Gastroesophageal sphincter (tissue), 3 donors: ENCODE measurements at regions not wholly inside any gene's neighbourhood (a gene's known extent, or its start where the extent isn't known, plus 50 kb on each side); places are given as distances from the start of the nearest gene placed in this dataset.

Experiments
- POLR2A ChIP-seq, 2 donors: fragments of 450-650 bp; IDR thresholded peaks; one replicate each; pipeline ENCODE4 v1.6.1; 2017; ENCODE audit warnings: antibody characterized with exemption in 2 of 2, mild to moderate bottlenecking in 2 of 2, moderate library complexity in 1 of 2
- POLR2AphosphoS5 ChIP-seq: sonication (generic); formaldehyde crosslinking; IDR thresholded peaks from one replicate; pipeline ENCODE4 v1.6.1; 2017; ENCODE audit warnings: antibody characterized with exemption
- TF ChIP-seq, protein P1 (sequence below), 4 experiments: fragments of 200-600 bp in 2 of 4; fragments of 450-650 bp in 2 of 4; sonication (generic) in 1 of 4; IDR thresholded peaks; one replicate each; pipeline ENCODE4 v1.5.1; 2017 to 2019; ENCODE audit warnings: antibody characterized with exemption in 4 of 4, mild to moderate bottlenecking in 2 of 4, moderate library complexity in 2 of 4

DNA sequence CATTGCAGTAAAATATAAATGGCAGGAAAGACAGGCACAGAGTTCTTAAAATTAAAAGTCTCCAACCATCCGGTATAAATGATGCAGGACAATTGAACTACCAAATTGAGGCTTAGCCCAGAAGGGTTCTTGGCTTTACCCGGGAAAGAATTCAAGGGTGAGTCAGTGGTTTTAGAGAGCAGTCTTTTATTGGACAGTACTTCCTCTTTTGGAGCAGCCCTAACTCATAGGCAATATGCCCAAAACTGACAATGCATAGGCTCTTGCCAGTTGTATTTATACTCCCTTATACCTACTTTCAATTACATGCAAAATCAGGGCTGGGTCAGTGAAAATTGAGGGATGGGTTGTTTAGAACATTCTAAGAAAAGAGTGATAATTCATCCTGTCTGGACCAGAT, 1628.9 kb upstream of the PRMT6 start:
- TF ChIP-seq, protein P1, sequence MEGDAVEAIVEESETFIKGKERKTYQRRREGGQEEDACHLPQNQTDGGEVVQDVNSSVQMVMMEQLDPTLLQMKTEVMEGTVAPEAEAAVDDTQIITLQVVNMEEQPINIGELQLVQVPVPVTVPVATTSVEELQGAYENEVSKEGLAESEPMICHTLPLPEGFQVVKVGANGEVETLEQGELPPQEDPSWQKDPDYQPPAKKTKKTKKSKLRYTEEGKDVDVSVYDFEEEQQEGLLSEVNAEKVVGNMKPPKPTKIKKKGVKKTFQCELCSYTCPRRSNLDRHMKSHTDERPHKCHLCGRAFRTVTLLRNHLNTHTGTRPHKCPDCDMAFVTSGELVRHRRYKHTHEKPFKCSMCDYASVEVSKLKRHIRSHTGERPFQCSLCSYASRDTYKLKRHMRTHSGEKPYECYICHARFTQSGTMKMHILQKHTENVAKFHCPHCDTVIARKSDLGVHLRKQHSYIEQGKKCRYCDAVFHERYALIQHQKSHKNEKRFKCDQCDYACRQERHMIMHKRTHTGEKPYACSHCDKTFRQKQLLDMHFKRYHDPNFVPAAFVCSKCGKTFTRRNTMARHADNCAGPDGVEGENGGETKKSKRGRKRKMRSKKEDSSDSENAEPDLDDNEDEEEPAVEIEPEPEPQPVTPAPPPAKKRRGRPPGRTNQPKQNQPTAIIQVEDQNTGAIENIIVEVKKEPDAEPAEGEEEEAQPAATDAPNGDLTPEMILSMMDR (IDR thresholded peaks at IDR 0.05), result no peak
- no peak for TF ChIP-seq POLR2A (IDR thresholded peaks at IDR 0.05)
- no peak for TF ChIP-seq POLR2AphosphoS5
